ENCODE measurements at regions not wholly inside any gene's neighbourhood (a gene's known extent, or its start where the extent isn't known, plus 50 kb on each side); places are given as distances from the start of the nearest gene placed in this dataset.
"Not testable (repeated sequence)": the region's sequence is repeated elsewhere in the genome, so short reads cannot be mapped to it uniquely, and the experiment has no call there.

DNA sequence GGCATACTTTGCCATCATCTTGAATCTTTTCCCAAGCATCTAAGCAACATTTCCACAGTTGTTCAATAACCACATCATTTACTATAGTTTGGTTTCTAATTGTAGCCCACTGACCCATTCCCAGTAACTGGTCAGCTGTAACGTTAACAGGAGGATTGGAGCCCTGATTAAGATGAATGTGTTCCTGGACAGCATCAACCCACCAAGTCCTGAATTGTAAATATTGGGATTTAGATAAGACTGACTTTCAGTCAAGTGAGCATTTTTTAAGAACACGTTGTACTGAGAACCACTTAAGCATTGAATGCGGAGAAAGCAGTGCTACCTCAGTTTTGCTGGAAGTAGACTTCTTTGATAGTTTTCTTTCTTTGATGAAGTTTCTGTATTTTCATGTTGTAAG lies 53.3 kb upstream of the ARL4D start:
- DNase-seq = not testable (repeated sequence)

- no peak for DNase-seq
Measured at GRCh38 chr17:43344685-43345084, 54.1 kb upstream of the ARL4D start.

DNA sequence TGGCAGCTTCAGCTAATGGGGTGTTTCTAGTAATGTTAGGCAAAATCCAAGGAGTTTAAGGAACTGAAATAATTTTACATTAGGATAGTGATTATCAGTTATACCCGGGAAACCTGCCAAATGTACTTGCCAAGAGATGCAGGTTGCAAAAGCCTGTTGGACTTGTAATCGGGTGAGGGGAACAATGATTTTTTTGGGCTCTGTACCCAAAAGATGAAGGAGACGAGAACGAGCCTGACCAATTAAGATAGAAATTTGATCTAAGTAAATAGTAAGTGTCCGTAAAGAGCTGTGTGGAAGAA lies 56.3 kb upstream of the ARL4D start:
- DNase-seq = no peak

DNA sequence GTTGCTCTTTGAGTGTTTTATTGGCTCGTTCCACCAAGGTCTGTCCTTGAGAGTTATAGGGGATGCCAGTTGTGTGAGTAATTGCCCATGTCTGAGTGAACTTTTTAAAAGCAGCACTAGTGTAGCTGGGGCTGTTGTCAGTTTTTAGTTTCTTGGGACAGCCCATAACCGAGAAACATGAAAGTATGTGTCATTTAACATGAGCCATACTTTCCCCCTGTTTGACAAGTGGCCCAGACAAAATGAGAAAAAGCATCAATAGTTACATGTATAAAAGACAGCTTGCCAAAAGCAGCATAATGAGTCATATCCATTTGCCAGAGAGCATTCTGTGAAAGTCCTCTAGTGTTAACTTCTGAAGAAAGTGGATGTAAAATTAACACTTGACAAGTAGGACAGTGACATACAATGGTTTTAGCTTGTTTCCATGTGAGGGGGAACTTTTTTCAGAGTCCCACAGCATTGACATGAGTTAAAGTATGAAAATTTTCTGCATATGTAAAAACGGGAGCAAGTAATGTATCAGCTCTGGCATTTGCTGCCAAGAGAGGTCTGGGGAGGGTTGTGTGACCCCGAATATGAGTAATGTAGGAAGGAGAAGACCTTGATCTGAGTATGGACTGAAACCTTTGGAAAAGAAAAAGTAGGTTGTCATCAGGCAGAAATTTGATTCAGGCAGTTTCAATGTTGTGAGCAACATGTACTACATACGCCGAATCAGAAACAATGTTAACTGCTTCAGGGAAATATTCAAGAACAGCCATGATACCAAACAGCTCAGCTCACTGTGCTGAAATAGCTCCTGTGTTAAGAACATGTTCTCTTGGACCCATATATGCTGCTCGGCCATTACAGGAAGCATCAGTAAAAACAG lies 56.8 kb upstream of the ARL4D start:
- DNase-seq = no peak

GRCh38 chr17:43338886-43339516 lies 59.8 kb upstream of the ARL4D start:
- peak; percentile 52 for DNase-seq

DNA sequence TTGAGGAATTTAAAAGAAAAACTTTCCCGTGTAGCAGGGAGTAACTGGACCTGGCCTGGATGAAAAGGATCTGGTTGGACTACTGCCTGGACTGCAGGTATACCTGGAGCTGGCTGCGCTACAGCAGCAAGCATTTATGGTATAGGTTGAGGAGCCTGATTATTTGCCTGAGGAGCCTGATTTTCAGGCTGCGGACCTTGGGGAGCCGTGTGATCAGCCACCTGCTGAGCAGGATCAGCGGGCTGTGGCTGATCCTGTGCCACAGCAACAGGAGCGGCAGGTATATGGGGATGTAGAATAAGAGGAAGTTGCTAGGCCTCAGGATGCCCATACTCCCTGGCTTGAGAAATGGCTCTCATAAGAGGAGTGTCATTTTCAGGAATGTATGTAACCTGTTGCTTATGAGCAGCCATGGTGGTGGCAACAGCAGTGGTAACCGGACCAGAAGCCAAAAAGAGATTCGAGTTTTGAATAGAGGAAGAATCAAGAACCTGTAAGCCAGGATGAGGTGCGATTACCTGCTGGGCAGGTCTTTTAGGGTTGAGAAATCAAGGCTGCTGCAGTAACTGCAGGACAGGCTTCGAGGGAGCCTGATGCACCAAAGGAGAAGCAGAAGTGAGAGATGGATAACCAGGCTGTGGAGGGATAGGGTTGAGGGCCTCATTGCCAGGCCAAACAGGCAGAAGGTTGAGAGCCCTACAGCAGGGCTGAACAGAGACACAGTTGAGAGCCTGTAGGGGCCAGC lies 60.9 kb upstream of the ARL4D start:
- DNase-seq = no peak

GRCh38 chr17:43334738-43335402 lies 63.9 kb upstream of the ARL4D start:
- no peak for DNase-seq

- no peak for DNase-seq
Measured at GRCh38 chr17:43333433-43333943, 65.3 kb upstream of the ARL4D start.

GRCh38 chr17:43332230-43332629 lies 66.6 kb upstream of the ARL4D start:
- DNase-seq = no peak

DNA sequence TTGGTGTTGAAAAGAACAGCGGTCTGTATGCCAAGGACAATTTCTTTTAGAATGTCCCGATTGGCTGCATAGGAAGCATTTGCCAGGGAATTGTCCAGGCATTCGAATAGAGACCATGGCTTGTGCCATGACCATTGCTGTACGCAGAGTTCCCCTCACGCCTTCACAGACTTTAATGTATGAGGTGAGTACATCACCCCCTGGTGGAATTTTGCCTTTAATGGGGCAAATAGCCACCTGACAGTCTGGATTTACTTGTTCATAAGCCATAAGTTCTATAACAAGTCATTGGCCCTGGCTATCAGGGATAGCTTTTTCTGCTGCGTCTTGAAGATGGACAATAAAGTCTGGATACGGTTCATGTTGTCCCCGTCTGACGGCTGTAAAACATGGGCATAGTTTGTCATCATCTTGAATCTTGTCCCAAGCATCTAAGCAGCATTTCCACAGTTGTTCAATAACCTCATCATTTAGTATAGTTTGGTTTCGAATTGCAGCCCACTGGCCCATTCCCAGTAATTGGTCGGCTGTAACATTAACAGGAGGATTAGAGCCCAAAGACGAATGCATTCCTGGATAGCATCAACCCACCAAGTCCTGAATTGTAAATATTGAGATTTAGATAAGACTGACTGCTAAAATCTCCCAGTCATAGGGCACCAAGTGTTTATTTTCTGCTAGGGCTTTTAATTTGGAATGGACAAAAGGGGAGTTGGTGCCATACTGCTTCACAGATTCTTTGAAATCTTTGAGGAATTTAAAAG lies 67.7 kb upstream of the ARL4D start:
- DNase-seq = no peak

DNA sequence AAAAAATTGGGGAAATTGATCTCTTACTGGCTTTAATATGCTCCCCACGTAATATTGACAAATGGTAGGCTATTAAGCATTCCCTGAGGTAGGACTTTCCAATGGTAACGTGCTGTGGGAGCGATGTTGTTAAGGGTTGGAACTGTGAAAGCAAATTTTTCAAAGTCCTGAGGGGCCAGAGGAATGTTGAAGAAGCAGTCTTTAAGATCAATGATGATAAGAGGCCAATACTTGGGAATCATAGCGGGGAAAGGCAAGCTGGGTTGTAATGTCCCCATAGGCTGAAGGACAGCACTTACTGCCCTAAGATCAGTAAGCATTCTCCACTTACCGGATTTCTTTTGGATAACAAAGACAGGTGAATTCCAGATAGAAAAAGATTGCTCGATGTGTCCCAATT lies 69.6 kb upstream of the ARL4D start:
- DNase-seq = no peak

DNA sequence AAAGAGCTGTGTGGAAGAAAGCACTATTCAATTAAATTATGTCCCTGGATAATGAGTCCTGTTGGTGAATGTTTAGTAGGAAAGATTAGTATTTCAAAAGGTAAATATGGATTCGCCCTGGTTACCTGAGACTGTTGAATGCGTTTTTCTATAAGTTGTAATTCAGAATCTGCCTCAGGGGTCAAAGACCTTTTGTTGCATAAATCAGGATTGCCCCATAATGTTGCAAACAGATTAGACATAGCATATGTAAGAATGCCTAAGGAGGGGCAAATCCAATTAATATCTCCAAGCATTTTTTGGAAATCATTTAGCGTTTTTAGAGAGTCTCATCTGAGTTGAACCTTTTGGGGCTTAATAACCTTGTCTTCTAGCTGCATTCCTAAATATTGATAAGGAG lies 70.1 kb upstream of the ARL4D start:
- no peak for DNase-seq

DNA sequence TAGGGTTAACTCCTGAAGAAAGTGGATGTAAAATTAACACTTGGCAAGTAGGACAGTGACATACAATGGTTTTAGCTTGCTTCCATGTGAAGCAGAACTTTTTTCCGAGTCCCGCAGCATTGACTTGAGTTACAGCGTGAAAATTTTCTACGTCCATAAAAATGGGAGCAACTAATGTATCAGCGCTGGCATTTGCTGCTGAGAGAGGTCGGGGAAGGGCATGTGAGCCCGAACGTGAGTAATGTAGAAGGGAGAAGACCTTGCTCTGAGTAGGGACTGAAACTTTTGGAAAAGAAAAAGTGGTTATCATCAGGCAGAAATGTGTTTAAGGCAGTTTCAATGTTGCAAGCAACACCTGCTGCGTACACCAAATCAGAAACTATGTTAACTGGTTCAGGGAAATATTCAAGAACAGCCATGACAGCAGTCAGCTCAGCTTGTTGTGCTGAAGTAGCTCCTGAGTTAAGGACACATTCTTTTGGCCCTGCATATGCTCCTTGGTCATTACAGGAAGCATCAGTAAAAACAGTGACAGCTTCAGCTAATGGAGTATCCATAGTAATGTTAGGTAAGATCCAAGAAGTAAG lies 70.9 kb upstream of the ARL4D start:
- DNase-seq = no peak

- no peak for DNase-seq
Measured at GRCh38 chr17:43327421-43327820, 71.4 kb upstream of the ARL4D start.

GRCh38 chr17:43326490-43327275 lies 72.1 kb upstream of the ARL4D start:
- DNase-seq = no peak

DNA sequence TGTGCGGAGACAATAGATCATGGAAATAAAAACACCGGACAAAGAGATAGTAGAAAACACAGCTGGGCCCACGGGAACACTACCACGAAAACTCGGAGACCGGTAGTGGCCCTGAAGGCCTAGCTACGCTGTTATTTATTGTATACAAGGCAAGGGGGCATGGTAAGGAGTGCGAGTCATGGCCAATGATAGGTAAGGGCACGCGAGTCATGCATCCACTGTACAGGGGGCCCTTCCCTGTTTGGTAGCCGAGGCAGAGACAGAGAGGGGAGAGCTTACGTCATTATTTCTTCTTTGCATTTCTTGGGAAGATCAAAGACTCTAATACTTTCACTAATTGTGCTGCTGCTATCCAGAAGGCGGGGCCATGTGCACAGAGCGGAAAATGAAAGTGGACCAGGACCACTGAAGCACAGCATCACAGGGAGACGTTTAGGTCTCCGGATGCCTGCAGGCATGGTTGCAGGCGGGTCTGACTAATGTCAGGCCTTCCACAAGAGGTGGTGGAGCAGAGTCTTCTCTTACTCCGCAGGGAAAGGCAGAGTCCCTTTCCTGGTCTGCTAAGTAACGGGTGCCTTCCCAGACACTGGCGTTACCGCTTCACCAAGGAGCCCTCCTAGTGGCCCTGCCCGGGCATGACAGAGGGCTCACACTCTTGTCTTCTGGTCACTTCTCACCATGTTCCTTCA lies 74.4 kb upstream of the ARL4D start:
- DNase-seq = no peak

DNA sequence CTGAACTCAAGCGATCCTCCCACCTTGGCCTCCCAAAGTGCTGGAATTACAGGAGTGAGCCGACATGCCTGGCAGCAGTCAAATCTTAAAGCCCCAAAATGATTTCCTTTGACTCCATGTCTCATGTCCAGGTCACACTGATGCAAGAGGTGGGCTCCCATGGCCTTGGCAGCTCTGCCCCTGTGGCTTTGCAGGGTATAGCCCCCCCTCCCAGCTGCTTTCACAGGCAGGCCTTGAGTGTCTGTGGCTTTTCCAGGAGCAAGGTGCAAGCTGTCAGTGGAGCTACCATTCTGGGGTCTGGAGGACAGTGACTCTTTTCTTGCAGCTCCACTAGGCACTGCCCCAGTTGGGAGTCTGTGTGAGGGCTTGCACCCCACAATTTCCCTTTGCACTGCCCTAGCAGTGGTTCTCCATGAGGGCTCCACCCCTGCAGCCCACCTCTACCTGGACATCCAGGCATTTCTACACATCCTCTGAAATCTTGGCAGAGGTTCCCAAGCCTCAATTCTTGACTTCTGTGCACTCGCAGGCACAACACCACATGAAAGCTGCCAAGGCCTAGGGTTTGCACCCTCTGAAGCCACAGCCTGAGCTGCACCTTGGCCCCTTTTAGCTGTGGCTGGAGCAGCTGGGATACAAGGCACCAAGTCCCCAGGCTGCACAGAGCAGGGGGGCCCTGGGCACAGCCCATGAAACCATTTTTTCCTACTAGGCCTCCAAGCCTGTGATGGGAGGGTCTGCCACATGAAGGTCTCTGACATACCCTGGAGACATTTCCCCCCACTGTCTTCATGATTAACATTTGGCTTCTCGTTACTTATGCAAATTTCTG lies 79.3 kb upstream of the ARL4D start:
- no peak for DNase-seq

GRCh38 chr17:43316522-43317142 lies 82.2 kb upstream of the ARL4D start:
- no peak for DNase-seq

DNA sequence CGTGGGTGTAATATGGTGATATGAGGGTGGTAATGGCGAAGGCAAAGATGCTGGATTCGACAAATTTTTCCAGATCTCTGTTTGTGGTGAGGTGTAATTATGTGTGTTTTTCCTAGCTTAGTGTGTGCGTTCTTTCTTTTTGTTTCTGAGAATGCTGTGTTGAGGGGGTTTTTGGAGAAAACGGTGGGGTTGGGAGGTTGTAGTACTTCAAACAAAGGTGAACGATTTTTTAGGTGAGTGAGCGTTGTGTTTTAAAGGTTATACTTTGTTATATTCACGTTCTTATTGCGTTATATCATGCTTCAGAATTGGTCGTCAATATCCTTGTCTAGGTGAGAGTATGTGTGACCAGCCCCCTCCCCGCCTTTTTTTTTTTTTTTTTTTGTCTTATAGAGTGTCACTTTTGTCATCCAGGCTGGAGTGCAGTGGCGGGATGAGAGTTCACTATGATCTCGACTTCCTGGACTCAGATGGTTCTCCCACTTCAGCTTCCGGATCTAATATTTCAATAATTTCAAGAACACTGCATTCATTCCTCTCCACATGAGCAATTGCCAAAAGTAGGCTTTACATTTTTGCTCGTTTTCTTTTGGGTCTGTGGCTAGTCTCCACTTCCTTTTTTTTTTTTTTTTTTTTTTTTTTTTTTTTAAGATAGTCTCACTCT lies 82.2 kb upstream of the RNU2-1 start:
- no peak for DNase-seq
